ENCODE measurements at regions not wholly inside any gene's neighbourhood (a gene's known extent, or its start where the extent isn't known, plus 50 kb on each side); places are given as distances from the start of the nearest gene placed in this dataset.

- FAIRE-seq (no peak), ATAC-seq (no peak)
Measured at GRCh38 chr5:165015126-165015525, 1509.7 kb downstream of the MAT2B start.

GRCh38 chr5:165015547-165015946, 1510.1 kb downstream of the MAT2B start:
- DNase-seq (no peak), ATAC-seq (no peak), FAIRE-seq (no peak)
- no peaks in the 10 kb centered on the region for H3K9me3 ChIP-seq
- H3K27me3 ChIP-seq: no peaks in the 10 kb centered on the region
- intact Hi-C loops (cut with DNase I): no loop called here
- no peak for TF ChIP-seq CTCF (IDR thresholded peaks at IDR 0.05)
- no peaks in the 10 kb centered on the region for H3K4me1 ChIP-seq
- 52 to 64% methylated on average over 4 of the region's 4 CpGs for WGBS, 2 donors
- no peak overlapping the region for H3K4me3 ChIP-seq
- H3K27ac ChIP-seq: no peak overlapping the region
- H3K36me3 ChIP-seq: no peaks in the 10 kb centered on the region

More at GRCh38 chr5:165015126-165015525, 1509.7 kb downstream of the MAT2B start:
- Histone ChIP-seq H3K4me3 (no peak overlapping the region), H3K27me3 (no peaks in the 10 kb centered on the region), H3K36me3 (no peaks in the 10 kb centered on the region), H3K27ac (no peak overlapping the region), H3K4me1 (no peaks in the 10 kb centered on the region), H3K9me3 (no peaks in the 10 kb centered on the region)
- no peak for TF ChIP-seq CTCF (IDR thresholded peaks at IDR 0.05)
- DNase-seq: no peak
- intact Hi-C loops (cut with DNase I): no loop called here
- WGBS, 2 donors: 52 to 60% methylated on average over 2 of the region's 2 CpGs

- no peak for TF ChIP-seq CTCF (IDR thresholded peaks at IDR 0.05)
- Histone ChIP-seq H3K36me3 (no peaks in the 10 kb centered on the region), H3K27ac (no peak overlapping the region), H3K9me3 (no peaks in the 10 kb centered on the region), H3K27me3 (no peaks in the 10 kb centered on the region), H3K4me3 (no peak overlapping the region), H3K4me1 (no peaks in the 10 kb centered on the region)
- FAIRE-seq: no peak
- 88 to 95% methylated on average over 1 of the region's 1 CpG for WGBS, 2 donors
- no peak for ATAC-seq
- DNase-seq: no peak
- intact Hi-C loops (cut with DNase I): no loop called here
Measured at GRCh38 chr5:165026971-165027370, 1521.6 kb downstream of the MAT2B start.

- DNase-seq (no peak), FAIRE-seq (no peak), ATAC-seq (no peak)
- no peaks in the 10 kb centered on the region for H3K9me3 ChIP-seq
- 39 to 54% methylated on average over 2 of the region's 2 CpGs for WGBS, 2 donors
- H3K27ac ChIP-seq: no peak overlapping the region
- intact Hi-C loops (cut with DNase I): no loop called here
- H3K4me3 ChIP-seq: no peak overlapping the region
- H3K4me1 ChIP-seq: no peaks in the 10 kb centered on the region
- no peaks in the 10 kb centered on the region for H3K27me3 ChIP-seq
- H3K36me3 ChIP-seq: no peaks in the 10 kb centered on the region
- TF ChIP-seq CTCF (IDR thresholded peaks at IDR 0.05): no peak
Measured at GRCh38 chr5:165028356-165028755, 1522.9 kb downstream of the MAT2B start.

GRCh38 chr5:165029099-165029870, 1523.9 kb downstream of the MAT2B start:
- Histone ChIP-seq H3K27ac (no peak overlapping the region), H3K9me3 (no peaks in the 10 kb centered on the region), H3K27me3 (no peaks in the 10 kb centered on the region), H3K4me1 (no peaks in the 10 kb centered on the region), H3K36me3 (no peaks in the 10 kb centered on the region), H3K4me3 (no peak overlapping the region)
- FAIRE-seq (no peak), ATAC-seq (peak in 1 of 4 donors; percentile 46), DNase-seq (no peak)
- WGBS, 2 donors: 67 to 80% methylated on average over 3 of the region's 3 CpGs
- TF ChIP-seq CTCF (IDR thresholded peaks at IDR 0.05): no peak
- intact Hi-C loops (cut with DNase I): no loop called here

Measured in pancreas (tissue), 10 donors.